Fibroblast of lung (primary cell): ENCODE measurements at regions not wholly inside any gene's neighbourhood (a gene's known extent, or its start where the extent isn't known, plus 50 kb on each side); places are given as distances from the start of the nearest gene placed in this dataset.

Experiments
- EZH2 ChIP-seq: IDR thresholded peaks from 2 replicates; pipeline ENCODE4 v1.5.1; 2012; ENCODE audit warnings: low read length, control low read depth, mild to moderate bottlenecking; ENCODE audit errors: missing control alignments
- TF ChIP-seq, protein P1 (sequence below), 2 donors: IDR thresholded peaks in 1 of 2; conservative IDR thresholded peaks in 1 of 2; 1 replicate in 1 of 2; 2 replicates in 1 of 2; pipeline ENCODE4 v1.5.1; 2011 to 2012; ENCODE audit warnings: low read length in 2 of 2, control low read depth in 1 of 2, inconsistent platforms in 1 of 2, low read depth in 1 of 2, mild to moderate bottlenecking in 1 of 2

DNA sequence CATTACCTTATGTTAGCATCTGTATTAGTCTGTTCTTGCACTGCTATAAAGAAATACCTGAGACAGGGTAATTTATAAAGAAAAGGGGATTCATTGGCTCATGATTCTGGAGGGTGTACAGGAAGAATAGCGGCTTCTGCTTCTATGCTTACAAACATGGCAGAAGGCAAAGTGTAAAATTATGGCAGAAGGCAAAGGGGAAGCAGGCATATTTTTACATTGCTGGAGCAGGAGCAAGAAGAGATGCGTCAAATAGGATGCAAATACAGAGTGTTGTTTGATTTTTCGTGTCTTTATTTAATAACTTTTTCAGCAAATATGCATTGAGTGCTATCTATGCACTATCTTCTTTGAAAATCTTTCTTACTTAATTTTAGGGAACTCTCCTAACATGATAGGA, 210.7 kb upstream of the SSTR1 start:
- TF ChIP-seq, protein P1, sequence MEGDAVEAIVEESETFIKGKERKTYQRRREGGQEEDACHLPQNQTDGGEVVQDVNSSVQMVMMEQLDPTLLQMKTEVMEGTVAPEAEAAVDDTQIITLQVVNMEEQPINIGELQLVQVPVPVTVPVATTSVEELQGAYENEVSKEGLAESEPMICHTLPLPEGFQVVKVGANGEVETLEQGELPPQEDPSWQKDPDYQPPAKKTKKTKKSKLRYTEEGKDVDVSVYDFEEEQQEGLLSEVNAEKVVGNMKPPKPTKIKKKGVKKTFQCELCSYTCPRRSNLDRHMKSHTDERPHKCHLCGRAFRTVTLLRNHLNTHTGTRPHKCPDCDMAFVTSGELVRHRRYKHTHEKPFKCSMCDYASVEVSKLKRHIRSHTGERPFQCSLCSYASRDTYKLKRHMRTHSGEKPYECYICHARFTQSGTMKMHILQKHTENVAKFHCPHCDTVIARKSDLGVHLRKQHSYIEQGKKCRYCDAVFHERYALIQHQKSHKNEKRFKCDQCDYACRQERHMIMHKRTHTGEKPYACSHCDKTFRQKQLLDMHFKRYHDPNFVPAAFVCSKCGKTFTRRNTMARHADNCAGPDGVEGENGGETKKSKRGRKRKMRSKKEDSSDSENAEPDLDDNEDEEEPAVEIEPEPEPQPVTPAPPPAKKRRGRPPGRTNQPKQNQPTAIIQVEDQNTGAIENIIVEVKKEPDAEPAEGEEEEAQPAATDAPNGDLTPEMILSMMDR (conservative IDR thresholded peaks at IDR 0.05 in 1 of 2, IDR thresholded peaks at IDR 0.05 in 1 of 2; ENCODE audit: low read depth in 1 of 2, low read length in 2 of 2), result no peak
- TF ChIP-seq EZH2, result no peak
